ENCODE measurements at regions not wholly inside any gene's neighbourhood (a gene's known extent, or its start where the extent isn't known, plus 50 kb on each side); places are given as distances from the start of the nearest gene placed in this dataset.

GRCh38 chr12:108008163-108008905, 120.8 kb upstream of the WSCD2 start:
- TF ChIP-seq CTCF (IDR thresholded peaks at IDR 0.05) (no peak), POLR2A (IDR thresholded peaks at IDR 0.05) (no peak)

All from adrenal gland (tissue), 5 donors.